ENCODE measurements at regions not wholly inside any gene's neighbourhood (a gene's known extent, or its start where the extent isn't known, plus 50 kb on each side); places are given as distances from the start of the nearest gene placed in this dataset.

GRCh38 chr18:76736309-76736708, 86.0 kb upstream of the ZNF236 start (continued):
- TF ChIP-seq PRDM15 (CRISPR knock-in tag; IDR thresholded peaks at IDR 0.05) (no peak), ZNF281 (CRISPR knock-in tag; IDR thresholded peaks at IDR 0.05) (no peak), SOX15 (CRISPR knock-in tag; IDR thresholded peaks at IDR 0.05) (no peak), NFATC4 (CRISPR knock-in tag; IDR thresholded peaks at IDR 0.05) (no peak), ZNF671 (CRISPR knock-in tag; IDR thresholded peaks at IDR 0.05) (no peak), ZBTB21 (CRISPR knock-in tag; IDR thresholded peaks at IDR 0.05; ENCODE audit: borderline replicate concordance) (no peak), ZNF219 (CRISPR knock-in tag; IDR thresholded peaks at IDR 0.05; ENCODE audit: borderline replicate concordance) (no peak), ATF6 (CRISPR knock-in tag; IDR thresholded peaks at IDR 0.05) (no peak)

- no peak overlapping the region for H3K27ac Mint-ChIP-seq
- ChIA-PET CTCF (no interaction called here), POLR2A (no interaction called here)
Measured at GRCh38 chr18:76730901-76731300, 91.5 kb upstream of the ZNF236 start.

More at GRCh38 chr18:76730901-76731300, 91.5 kb upstream of the ZNF236 start:
- Mint-ChIP-seq H3K4me1 (peaks cover 16% of the 10 kb centered on the region), H3K9me3 (peaks cover 41% of the 10 kb centered on the region), H3K36me3 (peaks cover 18% of the 10 kb centered on the region), H3K4me3 (no peak overlapping the region), H3K27me3 (ENCODE audit: low read depth) (no peaks in the 10 kb centered on the region)
- TF ChIP-seq ZNF671 (CRISPR knock-in tag; IDR thresholded peaks at IDR 0.05) (no peak), OVOL2 (CRISPR knock-in tag; IDR thresholded peaks at IDR 0.05; ENCODE audit: borderline replicate concordance) (no peak), SOX15 (CRISPR knock-in tag; IDR thresholded peaks at IDR 0.05) (no peak), KAT7 (CRISPR knock-in tag; IDR thresholded peaks at IDR 0.05; ENCODE audit: borderline replicate concordance) (no peak), TP53 (CRISPR knock-in tag; IDR thresholded peaks at IDR 0.05) (no peak), FOXP1 (CRISPR knock-in tag; IDR thresholded peaks at IDR 0.05; ENCODE audit: borderline replicate concordance) (no peak), NR3C1 (CRISPR knock-in tag; conservative IDR thresholded peaks at IDR 0.05; ENCODE audit: low read depth) (no peak), ZNF423 (CRISPR knock-in tag; IDR thresholded peaks at IDR 0.05) (no peak), IRF2 (CRISPR knock-in tag; IDR thresholded peaks at IDR 0.05; ENCODE audit: borderline replicate concordance, low read depth) (no peak), ZNF532 (CRISPR knock-in tag; IDR thresholded peaks at IDR 0.05; ENCODE audit: borderline replicate concordance) (no peak), MYBL2 (CRISPR knock-in tag; IDR thresholded peaks at IDR 0.05) (no peak), GTF2I (CRISPR knock-in tag; conservative IDR thresholded peaks at IDR 0.05) (no peak), ATF3 (CRISPR knock-in tag; conservative IDR thresholded peaks at IDR 0.05) (no peak)
- no peak for ATAC-seq
- no peak for DNase-seq (ENCODE audit: low spot score)
